ENCODE measurements at regions not wholly inside any gene's neighbourhood (a gene's known extent, or its start where the extent isn't known, plus 50 kb on each side); places are given as distances from the start of the nearest gene placed in this dataset.

- TF ChIP-seq CTCF (IDR thresholded peaks at IDR 0.05) (no peak), POLR2A (IDR thresholded peaks at IDR 0.05) (no peak), POLR2AphosphoS5 (IDR thresholded peaks at IDR 0.05) (no peak)
These were observed 1290.0 kb downstream of the EFNA5 start for GRCh38 chr5:106380736-106381135.
